ENCODE measurements at regions not wholly inside any gene's neighbourhood (a gene's known extent, or its start where the extent isn't known, plus 50 kb on each side); places are given as distances from the start of the nearest gene placed in this dataset.
A peak's percentile ranks its signal among the peaks of the same experiment; 100 is the strongest.

GRCh38 chr5:158180407-158180806, 321.5 kb upstream of the CLINT1 start:
- Histone ChIP-seq H3K27ac (no peak overlapping the region), H3K36me3 (replicated peaks; ENCODE audit: insufficient read depth, low read depth) (no peaks in the 10 kb centered on the region), H3K9me3 (ENCODE audit: low read depth) (no peaks in the 10 kb centered on the region), H3K4me1 (ENCODE audit: insufficient read depth) (peaks cover 18% of the 10 kb centered on the region), H4K20me1 (ENCODE audit: insufficient read depth, poor library complexity, severe bottlenecking) (no peaks in the 10 kb centered on the region), H3K79me2 (no peaks in the 10 kb centered on the region), H3K27me3 (no peaks in the 10 kb centered on the region), H2AFZ (no peak overlapping the region), H3K4me2 (no peak overlapping the region), H3K9me2 (replicated peaks; ENCODE audit: insufficient read depth) (no peaks in the 10 kb centered on the region), H3K4me3 (no peak overlapping the region)
- 83% methylated on average over 4 of the region's 4 CpGs for WGBS (ENCODE audit: low lambda C conversion rate, missing lambda C conversion rate)
- DNase-seq (ENCODE audit: low spot score): no peak
- no peak for TF ChIP-seq CTCF (IDR thresholded peaks at IDR 0.05; ENCODE audit: poor library complexity)
- no peak for TF ChIP-seq EZH2phosphoT487 (IDR thresholded peaks at IDR 0.05; ENCODE audit: low read depth, severe bottlenecking, unreplicated experiment)
- no peak for TF ChIP-seq EZH2 (IDR thresholded peaks at IDR 0.05; ENCODE audit: borderline replicate concordance)

GRCh38 chr5:158179271-158179670, 320.3 kb upstream of the CLINT1 start:
- H3K4me2 ChIP-seq: no peak overlapping the region
- no peak overlapping the region for H2AFZ ChIP-seq
- H3K9me3 ChIP-seq (ENCODE audit: low read depth): no peaks in the 10 kb centered on the region
- 74% methylated on average over 7 of the region's 7 CpGs for WGBS (ENCODE audit: low lambda C conversion rate, missing lambda C conversion rate)
- H3K9me2 ChIP-seq (replicated peaks; ENCODE audit: insufficient read depth): no peaks in the 10 kb centered on the region
- H3K27ac ChIP-seq: no peak overlapping the region
- peaks cover 22% of the 10 kb centered on the region for H3K4me1 ChIP-seq (ENCODE audit: insufficient read depth)
- H3K27me3 ChIP-seq: no peaks in the 10 kb centered on the region
- H3K4me3 ChIP-seq: no peak overlapping the region
- TF ChIP-seq EZH2phosphoT487 (IDR thresholded peaks at IDR 0.05; ENCODE audit: low read depth, severe bottlenecking, unreplicated experiment): no peak
- no peak for TF ChIP-seq CTCF (IDR thresholded peaks at IDR 0.05; ENCODE audit: poor library complexity)
- no peak for DNase-seq (ENCODE audit: low spot score)
- no peaks in the 10 kb centered on the region for H4K20me1 ChIP-seq (ENCODE audit: insufficient read depth, poor library complexity, severe bottlenecking)
- no peaks in the 10 kb centered on the region for H3K79me2 ChIP-seq
- H3K36me3 ChIP-seq (replicated peaks; ENCODE audit: insufficient read depth, low read depth): no peaks in the 10 kb centered on the region

GRCh38 chr5:158178535-158178934, 319.6 kb upstream of the CLINT1 start:
- Histone ChIP-seq H3K4me1 (ENCODE audit: insufficient read depth) (peaks cover 22% of the 10 kb centered on the region), H3K27me3 (no peaks in the 10 kb centered on the region), H3K4me2 (no peak overlapping the region), H3K36me3 (replicated peaks; ENCODE audit: insufficient read depth, low read depth) (no peaks in the 10 kb centered on the region), H3K9me3 (ENCODE audit: low read depth) (no peaks in the 10 kb centered on the region), H2AFZ (no peak overlapping the region), H3K79me2 (no peaks in the 10 kb centered on the region), H3K4me3 (no peak overlapping the region), H3K9me2 (replicated peaks; ENCODE audit: insufficient read depth) (no peaks in the 10 kb centered on the region), H3K27ac (no peak overlapping the region), H4K20me1 (ENCODE audit: insufficient read depth, poor library complexity, severe bottlenecking) (no peaks in the 10 kb centered on the region)
- TF ChIP-seq EZH2 (IDR thresholded peaks at IDR 0.05; ENCODE audit: borderline replicate concordance): no peak
- TF ChIP-seq CTCF (IDR thresholded peaks at IDR 0.05; ENCODE audit: poor library complexity): no peak
- TF ChIP-seq EZH2phosphoT487 (IDR thresholded peaks at IDR 0.05; ENCODE audit: low read depth, severe bottlenecking, unreplicated experiment): no peak
- no peak for DNase-seq (ENCODE audit: low spot score)
- 50% methylated on average over 6 of the region's 6 CpGs for WGBS (ENCODE audit: low lambda C conversion rate, missing lambda C conversion rate)

- Histone ChIP-seq H2AFZ (no peak overlapping the region), H3K79me2 (no peaks in the 10 kb centered on the region), H3K36me3 (replicated peaks; ENCODE audit: insufficient read depth, low read depth) (no peaks in the 10 kb centered on the region), H3K4me3 (no peak overlapping the region), H3K9me2 (replicated peaks; ENCODE audit: insufficient read depth) (no peaks in the 10 kb centered on the region), H3K27me3 (peaks cover 1% of the 10 kb centered on the region), H3K4me1 (ENCODE audit: insufficient read depth) (peaks cover 22% of the 10 kb centered on the region), H4K20me1 (ENCODE audit: insufficient read depth, poor library complexity, severe bottlenecking) (no peaks in the 10 kb centered on the region), H3K27ac (no peak overlapping the region), H3K9me3 (ENCODE audit: low read depth) (no peaks in the 10 kb centered on the region), H3K4me2 (no peak overlapping the region)
- TF ChIP-seq EZH2phosphoT487 (IDR thresholded peaks at IDR 0.05; ENCODE audit: low read depth, severe bottlenecking, unreplicated experiment): no peak
- TF ChIP-seq CTCF (IDR thresholded peaks at IDR 0.05; ENCODE audit: poor library complexity): peak; percentile 16
- no peak for TF ChIP-seq EZH2 (IDR thresholded peaks at IDR 0.05; ENCODE audit: borderline replicate concordance)
- no peak for DNase-seq (ENCODE audit: low spot score)
Observed at GRCh38 chr5:158177146-158177545, 318.2 kb upstream of the CLINT1 start.
